Keratinocyte (primary cell): ENCODE measurements at regions not wholly inside any gene's neighbourhood (a gene's known extent, or its start where the extent isn't known, plus 50 kb on each side); places are given as distances from the start of the nearest gene placed in this dataset.

Source experiments
- CTCF ChIP-seq, 3 experiments: IDR thresholded peaks in 1 of 3; conservative IDR thresholded peaks in 1 of 3; optimal IDR thresholded peaks in 1 of 3; 2 replicates in 2 of 3; 3 replicates in 1 of 3; pipeline versions ENCODE3 to v1.5.1; 2011; ENCODE audit warnings: low read length in 3 of 3, mild to moderate bottlenecking in 3 of 3, moderate library complexity in 2 of 3, control low read depth in 1 of 3, inconsistent platforms in 1 of 3; ENCODE audit not compliant: insufficient read depth in 2 of 3; ENCODE audit errors: extremely low read depth in 1 of 3
- EZH2 ChIP-seq: IDR thresholded peaks from one replicate; pipeline ENCODE4 v1.6.1; 2012; ENCODE audit warnings: inconsistent platforms, mild to moderate bottlenecking, low read length, moderate library complexity

DNA sequence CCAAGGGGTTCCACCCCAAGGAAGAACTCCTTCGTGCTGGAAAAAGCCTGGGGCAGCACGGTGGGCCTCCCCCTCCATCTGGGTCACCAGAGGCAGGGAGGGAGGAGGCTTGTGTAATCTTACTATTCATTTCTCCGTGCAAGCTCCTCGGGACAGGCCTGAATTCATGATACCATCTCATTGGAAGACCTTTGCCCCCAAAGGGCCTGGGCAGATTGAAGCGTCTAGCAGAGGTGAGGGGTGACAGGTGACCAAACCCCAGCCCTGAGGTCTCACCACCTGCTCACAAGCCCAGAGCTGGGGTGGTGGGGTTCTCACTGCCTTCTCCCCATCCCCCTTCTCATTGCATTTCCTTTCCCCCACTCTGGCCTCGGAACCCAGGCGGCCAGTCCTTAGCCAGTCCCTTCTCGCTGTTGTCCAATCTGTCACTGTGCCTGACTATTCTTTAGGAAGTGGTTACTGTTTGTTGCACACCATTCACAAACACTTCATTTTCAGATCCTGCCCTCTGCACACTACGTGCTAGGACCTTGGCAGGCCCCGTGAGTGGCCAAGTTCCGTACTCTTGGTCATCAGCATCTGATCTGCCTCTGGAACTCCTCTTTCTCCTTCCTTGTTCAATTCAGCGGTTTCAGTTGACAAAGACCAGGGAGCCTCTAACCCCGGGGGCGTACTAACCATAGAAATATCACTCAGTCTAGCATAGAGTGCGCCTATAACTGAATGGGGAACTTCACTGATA is 137.1 kb downstream of the LY86 start:
- TF ChIP-seq CTCF (optimal IDR thresholded peaks at IDR 0.05 in 1 of 3, IDR thresholded peaks at IDR 0.05 in 1 of 3, conservative IDR thresholded peaks at IDR 0.05 in 1 of 3; ENCODE audit: extremely low read depth in 1 of 3, insufficient read depth in 2 of 3, low read length in 3 of 3): no peak
- no peak for TF ChIP-seq EZH2
